NCI-H748 (cell line): ENCODE measurements at regions not wholly inside any gene's neighbourhood (a gene's known extent, or its start where the extent isn't known, plus 50 kb on each side); places are given as distances from the start of the nearest gene placed in this dataset.
"Not testable (repeated sequence)": the region's sequence is repeated elsewhere in the genome, so short reads cannot be mapped to it uniquely, and the experiment has no call there.

Source experiments
- DNase-seq: peaks from one replicate; lab custom pipeline; 2025; ENCODE audit not compliant: unreplicated experiment; lab: John Stamatoyannopoulos, UW

- DNase-seq = no peak
These were observed 76.1 kb upstream of the SPATA16 start for GRCh38 chr3:173217127-173217526.

DNA sequence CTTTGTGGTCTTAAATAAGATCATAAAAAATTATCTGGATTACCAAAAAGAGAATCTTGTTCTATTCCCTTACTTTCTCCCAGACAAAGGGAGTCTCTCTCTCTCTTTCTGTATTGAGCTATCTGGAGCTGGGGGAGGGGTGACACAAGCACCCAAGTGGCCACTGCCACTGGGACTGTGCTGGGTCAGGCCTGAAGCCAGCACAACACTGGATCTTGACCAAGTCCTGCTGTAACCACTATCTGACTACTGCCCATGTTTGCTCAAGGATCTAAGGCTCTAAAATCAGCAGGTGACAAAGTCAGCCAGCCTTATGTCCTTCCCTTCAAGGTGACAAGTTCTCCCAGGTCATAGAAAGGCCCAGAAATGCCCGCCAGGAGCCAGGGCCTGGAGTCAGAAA is 75.0 kb upstream of the SPATA16 start:
- no peak for DNase-seq

- DNase-seq = peak; percentile 19
These were observed 73.5 kb upstream of the SPATA16 start for GRCh38 chr3:173214576-173214975.

DNA sequence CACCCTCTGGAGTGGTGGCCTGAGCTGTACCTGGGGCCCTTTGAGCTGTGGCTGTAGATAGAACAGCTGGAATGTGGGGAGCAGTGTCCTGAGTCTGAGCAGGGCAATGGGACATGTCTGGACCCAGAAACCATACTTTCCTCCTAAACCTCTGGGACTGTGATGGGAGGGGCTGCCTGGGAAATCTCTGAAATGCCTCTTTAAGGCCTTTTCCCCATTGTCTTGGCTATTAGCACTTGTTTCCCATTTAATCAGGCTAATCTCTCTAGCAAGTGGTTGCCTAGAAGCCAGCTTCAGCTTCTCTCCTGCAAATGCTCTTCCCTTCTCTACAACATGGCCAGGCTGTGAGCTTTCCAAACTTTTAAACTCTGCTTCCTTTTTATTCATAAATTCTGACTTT is 58.5 kb upstream of the SPATA16 start:
- DNase-seq = no peak

DNA sequence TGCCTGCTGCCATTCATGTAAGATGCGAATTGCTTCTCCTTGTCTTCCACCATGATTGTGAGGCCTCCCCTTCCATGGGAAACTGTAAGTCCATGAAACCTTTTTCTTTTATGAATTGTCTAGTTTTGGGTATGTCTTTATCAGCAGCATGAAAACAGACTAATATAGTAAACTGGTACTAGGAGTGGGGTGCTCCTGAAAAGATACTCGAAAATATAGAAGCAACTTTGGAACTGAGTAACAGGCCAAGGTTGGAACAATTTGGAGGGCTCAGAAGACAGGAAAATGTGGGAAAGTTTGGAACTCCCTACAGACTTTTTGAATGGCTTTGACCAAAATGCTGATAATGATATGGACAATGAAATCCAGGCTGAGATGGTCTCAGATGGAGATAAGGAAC is 53.8 kb upstream of the SPATA16 start:
- DNase-seq = not testable (repeated sequence)

- DNase-seq = no peak
These were observed 50.6 kb upstream of the SPATA16 start for GRCh38 chr3:173191611-173192010.
